Nucleus accumbens (tissue), 56 donors: ENCODE measurements at regions not wholly inside any gene's neighbourhood (a gene's known extent, or its start where the extent isn't known, plus 50 kb on each side); places are given as distances from the start of the nearest gene placed in this dataset.

Experiments
- DNase-seq, 56 donors: peaks; one replicate each; lab custom pipeline; 2025; lab: John Stamatoyannopoulos, UW

GRCh38 chr12:89033062-89033461, 319.2 kb downstream of the DUSP6 start:
- DNase-seq: no peak

- no peak for DNase-seq
Observed at GRCh38 chr12:89029961-89030360, 322.3 kb downstream of the DUSP6 start.

GRCh38 chr12:89024580-89024979, 327.7 kb downstream of the DUSP6 start:
- no peak for DNase-seq

- no peak for DNase-seq
Observed at GRCh38 chr12:89023936-89024335, 328.4 kb downstream of the DUSP6 start.

GRCh38 chr12:89020689-89021088, 331.6 kb downstream of the DUSP6 start:
- no peak for DNase-seq

GRCh38 chr12:89020121-89020480, 332.2 kb downstream of the DUSP6 start:
- DNase-seq: no peak

- peak; percentile 3 to 88 (median 54) for DNase-seq
Observed at GRCh38 chr12:89019439-89020120, 332.7 kb downstream of the DUSP6 start.

GRCh38 chr12:89016970-89017778, 335.1 kb downstream of the DUSP6 start:
- DNase-seq: peak in 31 of 56 donors; percentile 0 to 56 (median 11)

GRCh38 chr12:89015419-89015818, 336.9 kb downstream of the DUSP6 start:
- DNase-seq: no peak

- DNase-seq: no peak
Observed at GRCh38 chr12:88998421-88998820, 353.9 kb downstream of the DUSP6 start.

GRCh38 chr12:88996200-88996788, 356.0 kb downstream of the DUSP6 start:
- no peak for DNase-seq

GRCh38 chr12:88994971-88995370, 357.3 kb downstream of the DUSP6 start:
- no peak for DNase-seq

- no peak for DNase-seq
Observed at GRCh38 chr12:88994537-88994936, 357.8 kb downstream of the DUSP6 start.

- no peak for DNase-seq
Observed at GRCh38 chr12:88993651-88994050, 358.6 kb downstream of the DUSP6 start.

- DNase-seq: no peak
Observed at GRCh38 chr12:88986056-88986455, 366.2 kb downstream of the DUSP6 start.

- DNase-seq: no peak
Observed at GRCh38 chr12:88985631-88986030, 366.7 kb downstream of the DUSP6 start.

- no peak for DNase-seq
Observed at GRCh38 chr12:88985011-88985410, 367.3 kb downstream of the DUSP6 start.

GRCh38 chr12:88982694-88983093, 369.6 kb downstream of the DUSP6 start:
- no peak for DNase-seq

- no peak for DNase-seq
Observed at GRCh38 chr12:88977115-88977514, 375.2 kb downstream of the DUSP6 start.

GRCh38 chr12:88973998-88974397, 378.3 kb downstream of the DUSP6 start:
- no peak for DNase-seq

GRCh38 chr12:88970740-88971139, 381.6 kb downstream of the DUSP6 start:
- no peak for DNase-seq

GRCh38 chr12:88969127-88969526, 383.2 kb downstream of the DUSP6 start:
- DNase-seq: no peak
